Thyroid gland (tissue), 4 donors: ENCODE measurements at regions not wholly inside any gene's neighbourhood (a gene's known extent, or its start where the extent isn't known, plus 50 kb on each side); places are given as distances from the start of the nearest gene placed in this dataset.

ENCODE experiments used
- CTCF ChIP-seq, 6 experiments: fragments of 200-600 bp in 3 of 6; fragments of 450-650 bp in 3 of 6; sonication (generic) in 3 of 6; IDR thresholded peaks; one replicate each; pipeline ENCODE4 v1.5.1; 2016 to 2019; ENCODE audit warnings: antibody characterized with exemption in 6 of 6, mild to moderate bottlenecking in 2 of 6, inconsistent platforms in 1 of 6, moderate library complexity in 1 of 6
- POLR2A ChIP-seq, 2 donors: fragments of 450-650 bp; IDR thresholded peaks; one replicate each; pipeline ENCODE4 v1.6.1; 2017; ENCODE audit warnings: antibody characterized with exemption in 2 of 2, mild to moderate bottlenecking in 2 of 2, moderate library complexity in 1 of 2

- TF ChIP-seq POLR2A (IDR thresholded peaks at IDR 0.05) (no peak), CTCF (IDR thresholded peaks at IDR 0.05) (no peak)
These were observed 1937.1 kb upstream of the CDH9 start for GRCh38 chr5:28975508-28975907.
